ENCODE measurements at regions not wholly inside any gene's neighbourhood (a gene's known extent, or its start where the extent isn't known, plus 50 kb on each side); places are given as distances from the start of the nearest gene placed in this dataset.

- TF ChIP-seq CTCF (IDR thresholded peaks at IDR 0.05), result no peak
These were observed 410.6 kb downstream of the HNRNPD start for GRCh38 chr4:81963015-81963762.

GRCh38 chr4:81960961-81961360, 412.8 kb downstream of the HNRNPD start:
- TF ChIP-seq CTCF (IDR thresholded peaks at IDR 0.05), result no peak

- TF ChIP-seq CTCF (IDR thresholded peaks at IDR 0.05), result no peak
These were observed 419.5 kb downstream of the HNRNPD start for GRCh38 chr4:81954271-81954670.

- TF ChIP-seq CTCF (IDR thresholded peaks at IDR 0.05), result no peak
These were observed 421.8 kb downstream of the HNRNPD start for GRCh38 chr4:81951891-81952455.

GRCh38 chr4:81946996-81947395, 426.8 kb downstream of the HNRNPD start:
- TF ChIP-seq CTCF (IDR thresholded peaks at IDR 0.05), result no peak

GRCh38 chr4:81930506-81931238, 443.1 kb downstream of the HNRNPD start:
- no peak for TF ChIP-seq CTCF (IDR thresholded peaks at IDR 0.05)

- TF ChIP-seq CTCF (IDR thresholded peaks at IDR 0.05), result no peak
These were observed 450.7 kb downstream of the HNRNPD start for GRCh38 chr4:81923140-81923539.
